HL-60 (cell line): ENCODE measurements at regions not wholly inside any gene's neighbourhood (a gene's known extent, or its start where the extent isn't known, plus 50 kb on each side); places are given as distances from the start of the nearest gene placed in this dataset.
"Not testable (repeated sequence)": the region's sequence is repeated elsewhere in the genome, so short reads cannot be mapped to it uniquely, and the experiment has no call there.

Source experiments
- DNase-seq, 2 experiments: peaks; one replicate each; pipeline ENCODE4 v3.0.0-alpha.2; 2010 to 2020; ENCODE audit warnings: low read depth in 1 of 2, low spot score in 1 of 2
- H3K27ac ChIP-seq: fragments of 250-450 bp; sonication (Bioruptor Pico); replicated peaks from 2 replicates; pipeline ENCODE4 v1.5.1; 2020; ENCODE audit warnings: mild to moderate bottlenecking, moderate library complexity
- H3K27me3 ChIP-seq: fragments of 250-450 bp; sonication (Bioruptor Pico); 2 replicates; pipeline ENCODE4 v1.5.1; 2021; ENCODE audit warnings: mild to moderate bottlenecking, moderate library complexity; ENCODE audit not compliant: insufficient read depth, poor library complexity, severe bottlenecking
- H3K4me3 ChIP-seq: replicated peaks from 2 replicates; pipeline ENCODE4 v1.5.1; 2011; ENCODE audit warnings: mild to moderate bottlenecking, control low read depth, low read length; ENCODE audit not compliant: insufficient read depth
- GABPA ChIP-seq: IDR thresholded peaks from 2 replicates; pipeline ENCODE4 v1.6.1; 2012; ENCODE audit warnings: low read depth
- POLR2AphosphoS5 ChIP-seq: IDR thresholded peaks from 2 replicates; pipeline ENCODE4 v1.6.1; 2012; ENCODE audit warnings: low read depth
- SPI1 ChIP-seq: IDR thresholded peaks from 2 replicates; pipeline ENCODE4 v1.6.1; 2012; ENCODE audit warnings: low read depth, mild to moderate bottlenecking, borderline replicate concordance
- TF ChIP-seq, protein P1 (sequence below): IDR thresholded peaks from one replicate; pipeline ENCODE4 v1.5.1; 2011; ENCODE audit warnings: low read length, control low read depth, inconsistent platforms; ENCODE audit not compliant: insufficient read depth
- TF ChIP-seq, protein P2 (sequence below): IDR thresholded peaks from 2 replicates; pipeline ENCODE4 v1.6.1; 2012; ENCODE audit warnings: low read depth; ENCODE audit not compliant: insufficient replicate concordance

- H3K4me3 ChIP-seq: no peak overlapping the region
- no peak overlapping the region for H3K27ac ChIP-seq
- H3K27me3 ChIP-seq: no peaks in the 10 kb centered on the region
- TF ChIP-seq, protein P1, sequence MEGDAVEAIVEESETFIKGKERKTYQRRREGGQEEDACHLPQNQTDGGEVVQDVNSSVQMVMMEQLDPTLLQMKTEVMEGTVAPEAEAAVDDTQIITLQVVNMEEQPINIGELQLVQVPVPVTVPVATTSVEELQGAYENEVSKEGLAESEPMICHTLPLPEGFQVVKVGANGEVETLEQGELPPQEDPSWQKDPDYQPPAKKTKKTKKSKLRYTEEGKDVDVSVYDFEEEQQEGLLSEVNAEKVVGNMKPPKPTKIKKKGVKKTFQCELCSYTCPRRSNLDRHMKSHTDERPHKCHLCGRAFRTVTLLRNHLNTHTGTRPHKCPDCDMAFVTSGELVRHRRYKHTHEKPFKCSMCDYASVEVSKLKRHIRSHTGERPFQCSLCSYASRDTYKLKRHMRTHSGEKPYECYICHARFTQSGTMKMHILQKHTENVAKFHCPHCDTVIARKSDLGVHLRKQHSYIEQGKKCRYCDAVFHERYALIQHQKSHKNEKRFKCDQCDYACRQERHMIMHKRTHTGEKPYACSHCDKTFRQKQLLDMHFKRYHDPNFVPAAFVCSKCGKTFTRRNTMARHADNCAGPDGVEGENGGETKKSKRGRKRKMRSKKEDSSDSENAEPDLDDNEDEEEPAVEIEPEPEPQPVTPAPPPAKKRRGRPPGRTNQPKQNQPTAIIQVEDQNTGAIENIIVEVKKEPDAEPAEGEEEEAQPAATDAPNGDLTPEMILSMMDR: no peak
- TF ChIP-seq POLR2AphosphoS5: no peak
- no peak for TF ChIP-seq SPI1
- TF ChIP-seq GABPA: no peak
- TF ChIP-seq, protein P2, sequence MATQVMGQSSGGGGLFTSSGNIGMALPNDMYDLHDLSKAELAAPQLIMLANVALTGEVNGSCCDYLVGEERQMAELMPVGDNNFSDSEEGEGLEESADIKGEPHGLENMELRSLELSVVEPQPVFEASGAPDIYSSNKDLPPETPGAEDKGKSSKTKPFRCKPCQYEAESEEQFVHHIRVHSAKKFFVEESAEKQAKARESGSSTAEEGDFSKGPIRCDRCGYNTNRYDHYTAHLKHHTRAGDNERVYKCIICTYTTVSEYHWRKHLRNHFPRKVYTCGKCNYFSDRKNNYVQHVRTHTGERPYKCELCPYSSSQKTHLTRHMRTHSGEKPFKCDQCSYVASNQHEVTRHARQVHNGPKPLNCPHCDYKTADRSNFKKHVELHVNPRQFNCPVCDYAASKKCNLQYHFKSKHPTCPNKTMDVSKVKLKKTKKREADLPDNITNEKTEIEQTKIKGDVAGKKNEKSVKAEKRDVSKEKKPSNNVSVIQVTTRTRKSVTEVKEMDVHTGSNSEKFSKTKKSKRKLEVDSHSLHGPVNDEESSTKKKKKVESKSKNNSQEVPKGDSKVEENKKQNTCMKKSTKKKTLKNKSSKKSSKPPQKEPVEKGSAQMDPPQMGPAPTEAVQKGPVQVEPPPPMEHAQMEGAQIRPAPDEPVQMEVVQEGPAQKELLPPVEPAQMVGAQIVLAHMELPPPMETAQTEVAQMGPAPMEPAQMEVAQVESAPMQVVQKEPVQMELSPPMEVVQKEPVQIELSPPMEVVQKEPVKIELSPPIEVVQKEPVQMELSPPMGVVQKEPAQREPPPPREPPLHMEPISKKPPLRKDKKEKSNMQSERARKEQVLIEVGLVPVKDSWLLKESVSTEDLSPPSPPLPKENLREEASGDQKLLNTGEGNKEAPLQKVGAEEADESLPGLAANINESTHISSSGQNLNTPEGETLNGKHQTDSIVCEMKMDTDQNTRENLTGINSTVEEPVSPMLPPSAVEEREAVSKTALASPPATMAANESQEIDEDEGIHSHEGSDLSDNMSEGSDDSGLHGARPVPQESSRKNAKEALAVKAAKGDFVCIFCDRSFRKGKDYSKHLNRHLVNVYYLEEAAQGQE: no peak
- no peak for DNase-seq
Observed at GRCh38 chr2:183898641-183899040, 699.7 kb upstream of the ZNF804A start.

GRCh38 chr2:183901931-183902330 lies 696.4 kb upstream of the ZNF804A start:
- Histone ChIP-seq H3K27ac (no peak overlapping the region), H3K4me3 (no peak overlapping the region), H3K27me3 (no peaks in the 10 kb centered on the region)
- DNase-seq: no peak
- TF ChIP-seq, protein P1: no peak
- TF ChIP-seq, protein P2: no peak
- TF ChIP-seq POLR2AphosphoS5: no peak
- no peak for TF ChIP-seq SPI1
- TF ChIP-seq GABPA: no peak

- H3K27me3 ChIP-seq: no peaks in the 10 kb centered on the region
- DNase-seq: no peak
- no peak for TF ChIP-seq POLR2AphosphoS5
- TF ChIP-seq SPI1: no peak
- TF ChIP-seq GABPA: no peak
- TF ChIP-seq, protein P1: no peak
- TF ChIP-seq, protein P2: no peak
- no peak overlapping the region for H3K27ac ChIP-seq
- no peak overlapping the region for H3K4me3 ChIP-seq
Observed at GRCh38 chr2:183903026-183903425, 695.3 kb upstream of the ZNF804A start.

GRCh38 chr2:183916041-183916440 lies 682.3 kb upstream of the ZNF804A start:
- H3K27me3 ChIP-seq, DNase-seq, H3K4me3 ChIP-seq, H3K27ac ChIP-seq: not testable (repeated sequence)
